ENCODE measurements at regions not wholly inside any gene's neighbourhood (a gene's known extent, or its start where the extent isn't known, plus 50 kb on each side); places are given as distances from the start of the nearest gene placed in this dataset.

- DNase-seq (ENCODE audit: low spot score) (no peak), ATAC-seq (no peak)
- no peak overlapping the region for H3K27ac Mint-ChIP-seq
- peaks cover 10% of the 10 kb centered on the region for H3K4me1 Mint-ChIP-seq
- Histone ChIP-seq H2AFZ (no peak overlapping the region), H3K4me3 (no peak overlapping the region), H3K27me3 (ENCODE audit: insufficient read depth) (no peaks in the 10 kb centered on the region), H3K27ac (ENCODE audit: low read depth) (no peak overlapping the region), H3K9me2 (ENCODE audit: insufficient read depth) (no peaks in the 10 kb centered on the region), H3K4me1 (ENCODE audit: insufficient read depth) (no peaks in the 10 kb centered on the region), H3K36me3 (ENCODE audit: insufficient read depth) (no peaks in the 10 kb centered on the region), H3F3A (replicated peaks; ENCODE audit: low read depth) (no peaks in the 10 kb centered on the region), H3K4me2 (no peak overlapping the region), H3K79me2 (replicated peaks; ENCODE audit: insufficient read depth) (no peaks in the 10 kb centered on the region), H4K20me1 (replicated peaks; ENCODE audit: insufficient read depth) (no peaks in the 10 kb centered on the region)
- H3K9me3 Mint-ChIP-seq = no peaks in the 10 kb centered on the region
- peaks cover 3% of the 10 kb centered on the region for H3K27me3 Mint-ChIP-seq (ENCODE audit: insufficient read depth, low read depth, poor library complexity)
- no peaks in the 10 kb centered on the region; the same call in 1 of the 3 replicates for H3K36me3 Mint-ChIP-seq (ENCODE audit: low read depth)
- no peak overlapping the region for H3K4me3 Mint-ChIP-seq
- no peak for TF ChIP-seq ZNF331 (CRISPR knock-in tag; IDR thresholded peaks at IDR 0.05; ENCODE audit: low read depth)
- no peak for TF ChIP-seq EZH2phosphoT487 (IDR thresholded peaks at IDR 0.05; ENCODE audit: unreplicated experiment)
- no peak for TF ChIP-seq ZNF114 (CRISPR knock-in tag; IDR thresholded peaks at IDR 0.05)
- TF ChIP-seq REST (IDR thresholded peaks at IDR 0.05; ENCODE audit: unreplicated experiment) = no peak
- TF ChIP-seq ZNF462 (CRISPR knock-in tag; IDR thresholded peaks at IDR 0.05) = no peak
- TF ChIP-seq EZH2 (IDR thresholded peaks at IDR 0.05; ENCODE audit: low read depth, unreplicated experiment) = no peak
- TF ChIP-seq POLR2AphosphoS5 (IDR thresholded peaks at IDR 0.05; ENCODE audit: low read depth) = no peak
- no peak for TF ChIP-seq STAT1 (IDR thresholded peaks at IDR 0.05; ENCODE audit: unreplicated experiment)
- no peak for TF ChIP-seq NANOG (IDR thresholded peaks at IDR 0.05; ENCODE audit: borderline replicate concordance)
- TF ChIP-seq JUNB (IDR thresholded peaks at IDR 0.05; ENCODE audit: unreplicated experiment) = no peak
Observed at GRCh38 chr7:22900784-22901183, 78.1 kb upstream of the TOMM7 start.
